SU-DHL-6 (cell line): ENCODE measurements at regions not wholly inside any gene's neighbourhood (a gene's known extent, or its start where the extent isn't known, plus 50 kb on each side); places are given as distances from the start of the nearest gene placed in this dataset.

ENCODE experiments used
- H2AFZ ChIP-seq: fragments of 200-600 bp; sonication (generic); 2 replicates; pipeline ENCODE4 v1.6.1; 2014; ENCODE audit warnings: low read depth, mild to moderate bottlenecking, moderate library complexity, mixed read lengths, antibody characterized with exemption, low read length; ENCODE audit not compliant: severe bottlenecking
- H3F3A ChIP-seq: fragments of 200-600 bp; shearing (Covaris generic); 2 replicates; pipeline ENCODE4 v1.6.0; 2016; ENCODE audit warnings: antibody characterized with exemption, mild to moderate bottlenecking; ENCODE audit not compliant: insufficient read depth
- H3K27ac ChIP-seq: fragments of 200-600 bp; sonication (generic); 2 replicates; pipeline ENCODE4 v1.5.1; 2016; ENCODE audit warnings: low read depth, mild to moderate bottlenecking, low read length, moderate library complexity, mixed read lengths
- H3K27me3 ChIP-seq: fragments of 200-600 bp; sonication (generic), shearing (Covaris generic); 2 replicates; pipeline ENCODE4 v1.6.0; 2014; ENCODE audit warnings: mild to moderate bottlenecking, low read length
- H3K36me3 ChIP-seq: fragments of 200-600 bp; sonication (generic); 2 replicates; pipeline ENCODE4 v1.6.1; 2014; ENCODE audit warnings: mild to moderate bottlenecking, low read length, mixed read lengths
- H3K4me2 ChIP-seq: fragments of 300-600, 200-600 bp; shearing (Covaris generic), sonication (generic); 2 replicates; pipeline ENCODE4 v1.6.0; 2014; ENCODE audit warnings: low read length, low read depth, mild to moderate bottlenecking; ENCODE audit not compliant: poor library complexity, severe bottlenecking
- H3K4me3 ChIP-seq: fragments of 200-600 bp; sonication (generic); 2 replicates; pipeline ENCODE4 v1.5.1; 2014; ENCODE audit warnings: antibody characterized with exemption, low read length, mild to moderate bottlenecking, mixed read lengths; ENCODE audit not compliant: insufficient read depth, poor library complexity, severe bottlenecking
- H3K79me2 ChIP-seq: fragments of 200-600 bp; sonication (generic); 2 replicates; pipeline ENCODE4 v1.6.1; 2014; ENCODE audit warnings: mild to moderate bottlenecking, low read length, moderate library complexity; ENCODE audit not compliant: insufficient read depth
- H3K9ac ChIP-seq: fragments of 200-600 bp; sonication (generic); 2 replicates; pipeline ENCODE4 v1.7.0; 2014; ENCODE audit warnings: mild to moderate bottlenecking, low read length
- H3K9me2 ChIP-seq: fragments of 200-600 bp; sonication (generic); replicated peaks from 2 replicates; pipeline ENCODE4 v1.6.1; 2014; ENCODE audit warnings: low read length; ENCODE audit not compliant: insufficient read depth
- H3K9me3 ChIP-seq: fragments of 200-600 bp; sonication (generic); 2 replicates; pipeline ENCODE4 v1.6.1; 2014; ENCODE audit warnings: low read length, mixed read lengths; ENCODE audit not compliant: insufficient read depth
- H4K20me1 ChIP-seq: fragments of 200-600 bp; sonication (generic); 2 replicates; pipeline ENCODE4 v1.6.1; 2014; ENCODE audit warnings: low read depth, mild to moderate bottlenecking, antibody characterized with exemption, low read length, moderate library complexity, mixed read lengths
- CTCF ChIP-seq: fragments of 200-600 bp; sonication (generic); IDR thresholded peaks from one replicate; pipeline ENCODE4 v1.5.1; 2017; ENCODE audit warnings: antibody characterized with exemption, mild to moderate bottlenecking, low read length, moderate library complexity; ENCODE audit not compliant: insufficient read depth, poor library complexity, severe bottlenecking
- EZH2phosphoT487 ChIP-seq: fragments of 200-600 bp; sonication (generic), shearing (Covaris generic); conservative IDR thresholded peaks from 2 replicates; pipeline ENCODE4 v1.6.1; 2018; ENCODE audit warnings: mild to moderate bottlenecking, antibody characterized with exemption, low read length, moderate library complexity, mixed read lengths

GRCh38 chr3:74515451-74515850 lies 99.0 kb downstream of the CNTN3 start:
- Histone ChIP-seq H3F3A (no peaks in the 10 kb centered on the region), H3K4me3 (no peak overlapping the region), H3K79me2 (no peaks in the 10 kb centered on the region), H4K20me1 (no peaks in the 10 kb centered on the region), H3K4me2 (no peak overlapping the region), H3K9ac (no peak overlapping the region), H2AFZ (no peak overlapping the region), H3K27ac (no peak overlapping the region), H3K27me3 (no peaks in the 10 kb centered on the region), H3K9me3 (no peaks in the 10 kb centered on the region), H3K9me2 (no peaks in the 10 kb centered on the region), H3K36me3 (no peaks in the 10 kb centered on the region)
- TF ChIP-seq CTCF (no peak), EZH2phosphoT487 (no peak)

GRCh38 chr3:74511078-74511477 lies 103.4 kb downstream of the CNTN3 start:
- Histone ChIP-seq H3K4me2 (no peak overlapping the region), H4K20me1 (no peaks in the 10 kb centered on the region), H3K4me3 (no peak overlapping the region), H3F3A (no peaks in the 10 kb centered on the region), H3K9me2 (no peaks in the 10 kb centered on the region), H3K9me3 (no peaks in the 10 kb centered on the region), H3K79me2 (no peaks in the 10 kb centered on the region), H3K9ac (no peak overlapping the region), H2AFZ (no peak overlapping the region), H3K27ac (no peak overlapping the region), H3K36me3 (no peaks in the 10 kb centered on the region), H3K27me3 (no peaks in the 10 kb centered on the region)
- TF ChIP-seq CTCF, result no peak
- no peak for TF ChIP-seq EZH2phosphoT487

GRCh38 chr3:74510261-74510818 lies 104.1 kb downstream of the CNTN3 start:
- Histone ChIP-seq H3K4me3 (no peak overlapping the region), H3K9ac (no peak overlapping the region), H3K9me2 (no peaks in the 10 kb centered on the region), H3K4me2 (no peak overlapping the region), H3K27me3 (no peaks in the 10 kb centered on the region), H4K20me1 (no peaks in the 10 kb centered on the region), H3K9me3 (no peaks in the 10 kb centered on the region), H3F3A (no peaks in the 10 kb centered on the region), H3K36me3 (no peaks in the 10 kb centered on the region), H3K79me2 (no peaks in the 10 kb centered on the region), H2AFZ (no peak overlapping the region), H3K27ac (no peak overlapping the region)
- TF ChIP-seq EZH2phosphoT487, result no peak
- TF ChIP-seq CTCF, result no peak

GRCh38 chr3:74507691-74508090 lies 106.8 kb downstream of the CNTN3 start:
- TF ChIP-seq CTCF (no peak), EZH2phosphoT487 (no peak)
- no peaks in the 10 kb centered on the region for H3K9me3 ChIP-seq
- no peak overlapping the region for H3K9ac ChIP-seq
- no peak overlapping the region for H3K4me2 ChIP-seq
- H3K36me3 ChIP-seq, result no peaks in the 10 kb centered on the region
- H2AFZ ChIP-seq, result no peak overlapping the region
- H4K20me1 ChIP-seq, result no peaks in the 10 kb centered on the region
- H3K79me2 ChIP-seq, result no peaks in the 10 kb centered on the region
- no peaks in the 10 kb centered on the region for H3K27me3 ChIP-seq
- H3F3A ChIP-seq, result no peaks in the 10 kb centered on the region
- no peak overlapping the region for H3K4me3 ChIP-seq
- H3K9me2 ChIP-seq, result no peaks in the 10 kb centered on the region
- no peak overlapping the region for H3K27ac ChIP-seq
